GM19452 (cell line): ENCODE measurements at regions not wholly inside any gene's neighbourhood (a gene's known extent, or its start where the extent isn't known, plus 50 kb on each side); places are given as distances from the start of the nearest gene placed in this dataset.
"Not testable (repeated sequence)": the region's sequence is repeated elsewhere in the genome, so short reads cannot be mapped to it uniquely, and the experiment has no call there.

Experiments used
- ATAC-seq: cut with Tn5 transposase; IDR thresholded peaks from one replicate; pipeline ENCODE4 v1.9.1; 2021; ENCODE audit not compliant: unreplicated experiment

DNA sequence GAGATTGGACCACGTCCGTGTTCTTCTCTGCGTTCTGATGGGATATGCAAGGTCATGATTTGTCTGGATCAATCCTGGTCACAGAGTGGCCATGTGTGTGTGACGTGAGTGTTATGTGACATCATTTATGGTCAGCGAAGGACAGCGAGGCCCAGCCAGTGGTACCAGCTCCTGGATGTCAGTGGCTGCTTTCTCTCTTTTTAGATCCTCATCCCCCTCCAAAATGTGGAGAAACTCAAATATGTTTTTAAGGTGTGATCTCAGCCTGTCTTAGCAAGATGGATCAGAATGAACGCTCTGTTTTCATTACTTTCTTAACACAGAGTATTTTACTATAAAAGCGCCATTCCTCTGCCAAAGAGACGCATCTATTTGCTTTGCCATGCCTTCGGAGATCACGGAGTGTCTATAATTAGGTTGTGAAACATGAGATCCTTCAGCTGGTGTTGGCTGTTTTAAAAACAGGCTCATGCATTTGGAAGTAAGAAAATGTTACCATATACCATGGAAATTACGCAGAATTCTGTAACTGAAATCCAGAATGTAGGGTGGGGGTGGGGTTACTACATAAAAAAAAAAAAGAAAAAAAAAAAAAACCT lies 245.5 kb upstream of the TCERG1L start:
- no peak for ATAC-seq

GRCh38 chr10:131557956-131558355 lies 246.4 kb upstream of the TCERG1L start:
- ATAC-seq: not testable (repeated sequence)

GRCh38 chr10:131559450-131559911 lies 248.0 kb upstream of the TCERG1L start:
- ATAC-seq: no peak

DNA sequence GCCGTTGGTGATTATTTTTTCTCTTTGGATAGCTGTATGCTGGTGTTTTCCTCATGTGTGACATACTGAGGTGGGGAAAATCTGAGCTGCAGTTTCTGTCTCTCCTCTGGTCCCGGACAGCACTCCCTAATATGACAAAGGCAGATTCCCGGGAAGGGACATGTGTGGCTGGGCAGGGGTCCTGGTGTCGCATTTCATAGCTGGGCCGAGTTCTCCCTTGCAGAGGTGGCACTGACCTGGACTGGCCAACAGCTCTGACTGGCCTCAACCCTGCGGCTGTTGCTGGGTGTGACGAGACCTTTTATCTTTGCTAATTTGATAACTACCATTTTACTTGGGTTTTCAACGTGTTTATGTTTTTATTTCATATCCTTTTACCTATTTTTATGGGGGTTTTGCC lies 248.6 kb upstream of the TCERG1L start:
- ATAC-seq: no peak

DNA sequence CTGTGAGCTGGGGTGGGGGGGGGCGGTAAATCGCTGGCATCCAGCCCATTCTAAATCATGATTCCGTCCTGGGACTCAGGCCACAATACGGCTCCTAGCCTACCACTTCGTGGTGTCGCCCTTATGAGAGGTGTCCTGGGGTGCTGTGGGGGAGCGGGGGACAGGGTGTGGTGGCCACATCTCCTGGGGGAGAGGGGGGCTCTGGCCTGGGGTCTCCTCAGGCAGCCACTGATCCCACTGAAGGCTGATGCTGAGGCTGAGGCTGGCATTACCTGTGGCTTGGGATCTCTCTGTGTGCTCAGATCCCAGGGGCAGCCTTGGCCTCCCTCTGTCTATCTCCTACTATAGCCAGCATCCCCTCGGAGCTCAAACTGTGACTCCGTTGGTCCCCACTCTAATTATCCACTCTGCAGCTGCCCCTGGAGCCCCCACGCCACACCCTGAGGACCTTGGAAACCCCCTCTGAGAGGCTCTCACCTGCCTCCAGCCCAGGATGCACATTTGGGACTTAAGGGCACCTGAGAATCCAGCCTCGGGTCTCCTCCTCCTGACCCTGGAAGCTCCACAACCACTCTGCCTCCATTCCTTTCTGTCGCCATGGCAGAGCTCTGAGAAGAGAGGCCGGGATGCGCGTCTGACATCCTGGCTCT lies 249.3 kb upstream of the TCERG1L start:
- no peak for ATAC-seq

- no peak for ATAC-seq
Measured at GRCh38 chr10:131561897-131562296, 250.4 kb upstream of the TCERG1L start.

GRCh38 chr10:131563411-131563810 lies 251.9 kb upstream of the TCERG1L start:
- ATAC-seq: no peak

- ATAC-seq: no peak
Measured at GRCh38 chr10:131567279-131568162, 256.0 kb upstream of the TCERG1L start.

- no peak for ATAC-seq
Measured at GRCh38 chr10:131568866-131569265, 257.3 kb upstream of the TCERG1L start.

DNA sequence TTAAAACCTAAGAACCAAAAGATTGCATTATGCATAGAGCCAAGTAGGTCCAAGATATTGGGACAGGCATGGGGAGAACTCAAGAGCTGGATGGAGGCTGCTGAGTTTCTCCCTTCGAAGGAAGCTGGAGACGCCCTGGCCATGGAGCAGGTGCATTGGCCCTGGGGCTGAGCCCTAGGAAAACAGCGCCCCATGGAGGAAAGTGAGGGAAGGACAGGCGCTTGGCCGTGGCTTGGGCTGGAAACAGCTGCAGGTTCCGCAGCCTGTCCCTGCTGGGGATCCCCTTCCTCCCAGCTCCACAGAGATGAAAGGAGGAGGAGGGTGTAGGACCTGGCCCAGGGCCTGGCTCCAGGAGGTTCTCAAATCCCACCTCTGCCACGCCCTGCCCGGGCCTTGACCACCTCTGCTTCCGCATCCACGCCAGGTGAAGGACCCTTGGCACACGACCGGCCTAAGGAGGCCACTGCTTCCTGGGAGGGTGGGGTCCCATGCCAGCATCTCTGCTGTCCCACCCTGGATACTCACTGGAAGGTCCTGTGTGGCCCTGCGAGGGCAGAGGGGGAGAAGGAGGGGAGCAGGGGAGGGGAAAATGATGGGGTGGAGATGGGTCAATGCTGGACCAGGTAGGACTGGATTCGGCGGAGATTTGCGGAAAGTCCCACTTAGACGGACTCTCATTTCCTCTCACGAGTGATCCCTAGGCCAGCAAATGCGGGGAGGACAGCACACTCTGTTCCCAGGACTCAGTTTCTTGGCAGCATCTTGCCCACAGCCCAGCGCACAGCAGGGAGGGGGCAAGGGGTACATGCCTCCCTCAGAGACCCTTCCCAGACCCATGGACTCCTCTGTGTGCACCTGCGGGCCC lies 258.6 kb upstream of the TCERG1L start:
- no peak for ATAC-seq

DNA sequence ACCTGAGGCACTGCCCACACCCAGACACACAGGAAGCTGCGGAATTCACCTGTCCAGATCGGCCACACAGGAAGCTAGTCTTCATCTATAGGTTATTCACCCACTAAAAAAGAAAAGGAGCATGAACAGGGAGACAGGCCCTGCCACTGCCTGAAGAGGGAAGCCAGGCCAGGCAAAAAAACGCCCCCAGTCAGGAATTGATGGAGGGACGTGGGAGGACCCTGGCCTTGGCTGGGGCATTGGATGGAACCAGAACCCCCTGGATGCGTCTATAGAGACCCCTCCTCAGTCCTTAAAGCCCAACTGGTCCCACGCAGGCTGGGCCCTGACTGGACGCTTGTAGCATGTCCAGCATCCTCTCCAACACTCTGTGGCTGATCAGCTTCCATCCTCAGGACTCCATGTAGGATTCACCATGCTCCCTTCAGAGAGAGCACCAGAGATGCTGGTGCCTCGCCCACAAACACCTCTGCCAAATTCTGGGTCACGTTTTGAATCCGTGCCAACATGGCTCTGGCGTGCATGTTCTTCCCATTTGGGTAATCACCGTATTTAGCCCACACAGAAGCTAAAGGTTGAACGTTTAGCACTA lies 259.3 kb upstream of the TCERG1L start:
- no peak for ATAC-seq

DNA sequence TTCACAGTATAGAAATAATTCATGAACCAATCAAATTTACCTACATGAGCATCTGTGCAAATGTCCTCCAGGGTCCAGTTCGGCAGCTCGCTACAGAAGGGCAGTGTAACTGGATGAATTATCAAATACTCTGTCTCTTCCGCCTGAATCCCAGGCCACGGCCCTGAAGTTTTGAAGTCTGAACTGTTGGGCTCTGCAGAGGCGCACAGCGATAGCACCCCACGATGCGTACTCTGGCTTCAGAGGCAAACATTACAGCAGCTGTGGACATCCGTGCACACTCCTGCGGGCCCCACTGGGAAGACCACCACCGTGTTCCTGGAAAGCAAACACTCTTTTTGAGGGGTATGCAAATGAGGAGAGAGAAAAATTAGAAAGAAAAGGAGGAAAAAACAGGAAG lies 259.8 kb upstream of the TCERG1L start:
- no peak for ATAC-seq

- ATAC-seq: no peak
Measured at GRCh38 chr10:131571865-131572264, 260.3 kb upstream of the TCERG1L start.

- ATAC-seq: no peak
Measured at GRCh38 chr10:131573256-131573655, 261.7 kb upstream of the TCERG1L start.

GRCh38 chr10:131573707-131574106 lies 262.2 kb upstream of the TCERG1L start:
- ATAC-seq: no peak

DNA sequence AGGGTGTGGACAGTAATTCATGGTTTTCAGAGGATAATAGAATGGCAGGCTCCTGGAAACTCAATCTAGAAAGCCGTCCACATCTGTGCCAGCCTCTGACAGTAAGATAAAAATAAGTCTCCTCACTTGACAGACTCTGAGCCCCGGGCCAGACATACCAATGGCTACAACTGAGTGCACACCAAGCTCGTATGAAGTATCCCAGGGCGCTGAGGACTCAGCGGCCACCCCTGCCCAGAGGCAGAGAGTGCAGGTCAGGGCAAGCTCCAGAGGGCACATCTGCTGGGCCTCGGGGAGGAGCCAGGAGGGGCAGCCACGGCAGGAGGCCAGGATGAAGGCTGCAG lies 262.8 kb upstream of the TCERG1L start:
- ATAC-seq: no peak

GRCh38 chr10:131574707-131575430 lies 263.3 kb upstream of the TCERG1L start:
- ATAC-seq: no peak

DNA sequence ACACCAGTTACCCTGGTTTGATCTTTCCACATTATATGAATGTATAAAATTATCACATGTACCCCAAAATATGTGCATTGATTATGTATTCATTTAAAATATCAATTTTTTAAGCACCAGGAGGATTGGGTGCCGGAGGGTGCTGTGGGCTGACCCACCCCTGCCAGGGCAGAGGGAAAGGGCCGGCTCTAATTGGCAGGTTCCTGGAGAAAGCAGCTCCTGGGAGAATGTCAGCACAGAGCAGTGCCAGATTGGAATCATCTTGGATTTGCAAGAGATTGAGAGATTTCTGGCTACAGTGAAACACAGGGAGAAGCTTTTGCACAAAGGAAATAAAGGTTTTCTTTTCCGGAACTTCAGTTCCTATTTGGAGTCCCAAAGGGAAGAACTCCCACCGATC lies 264.4 kb upstream of the TCERG1L start:
- no peak for ATAC-seq

GRCh38 chr10:131576341-131577177 lies 265.0 kb upstream of the TCERG1L start:
- no peak for ATAC-seq
